Endothelial cell of umbilical vein (primary cell): ENCODE measurements at regions not wholly inside any gene's neighbourhood (a gene's known extent, or its start where the extent isn't known, plus 50 kb on each side); places are given as distances from the start of the nearest gene placed in this dataset.

Experiments used
- BruUV-seq: library from RNA; stranded (reverse); fragments of 400-500 nt; replicated peaks from 2 replicates; lab custom pipeline; 2021; lab: Mats Ljungman, UMichigan
- CTCF ChIA-PET: fragments of 300-600, 350-600 bp; sonication (Branson Sonifier 250); formaldehyde crosslinking; loops from one replicate; lab custom pipeline; 2021; ENCODE audit warnings: antibody characterized with exemption, inconsistent platforms; lab: Charles Lee
- POLR2A ChIA-PET: fragments of 300-600, 350-600 bp; sonication (Branson Sonifier 250); formaldehyde crosslinking; loops from one replicate; lab custom pipeline; 2021; ENCODE audit warnings: antibody characterized with exemption, inconsistent platforms; lab: Charles Lee
- DNase-seq: peaks from one replicate; pipeline ENCODE4 v3.0.0-alpha.2; 2011; ENCODE audit warnings: low read depth, low spot score
- FAIRE-seq: peaks from 2 replicates; lab custom pipeline; 2011; peaks lifted over from hg19 to GRCh38; lab: Jason Lieb, UNC
- H2AFZ ChIP-seq: 2 replicates; pipeline ENCODE4 v1.6.0; 2012; ENCODE audit warnings: low read depth, low read length, control low read depth, inconsistent platforms
- H3K27ac ChIP-seq: 2 replicates; pipeline ENCODE4 v1.5.1; 2011; ENCODE audit warnings: low read depth, mild to moderate bottlenecking, control low read depth, low read length, moderate library complexity; ENCODE audit not compliant: insufficient read depth
- H3K27me3 ChIP-seq, 2 experiments: 2 replicates each; pipeline versions ENCODE4 v1.6.0 to v1.6.1; 2011; ENCODE audit warnings: low read length in 2 of 2, mixed read lengths in 1 of 2; ENCODE audit not compliant: control insufficient read depth in 2 of 2, insufficient read depth in 2 of 2
- H3K36me3 ChIP-seq, 2 experiments: 2 replicates in 1 of 2; 3 replicates in 1 of 2; pipeline ENCODE4 v1.5.1; 2011; ENCODE audit warnings: low read length in 2 of 2, mild to moderate bottlenecking in 1 of 2, moderate library complexity in 1 of 2; ENCODE audit not compliant: control insufficient read depth in 2 of 2, insufficient read depth in 2 of 2; ENCODE audit errors: extremely low read depth in 1 of 2
- H3K4me1 ChIP-seq: 3 replicates; pipeline ENCODE4 v1.5.1; 2011; ENCODE audit warnings: mild to moderate bottlenecking, low read length; ENCODE audit not compliant: control insufficient read depth, insufficient read depth; ENCODE audit errors: extremely low read depth
- H3K4me2 ChIP-seq: 2 replicates; pipeline ENCODE4 v1.6.1; 2011; ENCODE audit warnings: low read length, control low read depth, mixed read lengths; ENCODE audit not compliant: insufficient read depth
- H3K4me3 ChIP-seq, 3 experiments: fragments of 200-600 bp in 1 of 3; sonication (generic), shearing (Covaris generic) in 1 of 3; replicated peaks in 1 of 3; 2 replicates each; pipeline ENCODE4 v1.5.1; 2011 to 2016; ENCODE audit warnings: control low read depth in 3 of 3, low read length in 3 of 3, mild to moderate bottlenecking in 2 of 3, inconsistent platforms in 1 of 3, low read depth in 1 of 3, moderate library complexity in 1 of 3; ENCODE audit not compliant: insufficient read depth in 1 of 3
- H3K79me2 ChIP-seq: 2 replicates; pipeline ENCODE4 v1.6.0; 2012; ENCODE audit warnings: low read length, inconsistent platforms; ENCODE audit not compliant: control insufficient read depth, insufficient read depth
- H3K9ac ChIP-seq: replicated peaks from 2 replicates; pipeline ENCODE3; 2011; ENCODE audit warnings: low read length, control low read depth; ENCODE audit not compliant: insufficient read depth; ENCODE audit errors: extremely low read depth
- H3K9me1 ChIP-seq: replicated peaks from 3 replicates; pipeline ENCODE4 v1.6.0; 2011; ENCODE audit warnings: mild to moderate bottlenecking, low read length; ENCODE audit not compliant: control insufficient read depth, insufficient read depth; ENCODE audit errors: extremely low read depth
- H3K9me3 ChIP-seq: replicated peaks from 2 replicates; pipeline ENCODE4 v1.5.1; 2012; ENCODE audit warnings: low read length, inconsistent platforms; ENCODE audit not compliant: control insufficient read depth, insufficient read depth
- H4K20me1 ChIP-seq: replicated peaks from 2 replicates; pipeline ENCODE3; 2011; ENCODE audit warnings: mild to moderate bottlenecking, low read length; ENCODE audit not compliant: control insufficient read depth, insufficient read depth; ENCODE audit errors: extremely low read depth
- EZH2 ChIP-seq: IDR thresholded peaks from 2 replicates; pipeline ENCODE4 v1.6.1; 2012; ENCODE audit warnings: borderline replicate concordance, low read depth, mild to moderate bottlenecking, moderate library complexity, low read length, inconsistent platforms; ENCODE audit not compliant: severe bottlenecking
- FOS ChIP-seq: IDR thresholded peaks from 2 replicates; pipeline ENCODE4 v1.6.1; 2011; ENCODE audit warnings: mild to moderate bottlenecking, low read length, moderate library complexity, borderline replicate concordance; ENCODE audit not compliant: insufficient read depth
- GATA2 ChIP-seq: IDR thresholded peaks from 2 replicates; pipeline ENCODE4 v1.7.0; 2011; ENCODE audit warnings: low read depth, mild to moderate bottlenecking, moderate library complexity, mixed read lengths, low read length; ENCODE audit not compliant: insufficient read length, insufficient read depth
- JUN ChIP-seq: IDR thresholded peaks from 2 replicates; pipeline ENCODE4 v1.6.1; 2011; ENCODE audit warnings: borderline replicate concordance, low read depth; ENCODE audit not compliant: insufficient read length, insufficient read depth
- MYC ChIP-seq: IDR thresholded peaks from one replicate; pipeline ENCODE4 v1.6.1; 2011; ENCODE audit warnings: mild to moderate bottlenecking, low read depth, low read length
- POLR2A ChIP-seq: IDR thresholded peaks from 2 replicates; pipeline ENCODE4 v1.6.1; 2012; ENCODE audit warnings: low read depth, mild to moderate bottlenecking, control low read depth, low read length
- POLR2AphosphoS5 ChIP-seq: IDR thresholded peaks from 2 replicates; pipeline ENCODE4 v1.6.1; 2012; ENCODE audit warnings: low read depth, mild to moderate bottlenecking, control low read depth, low read length, moderate library complexity; ENCODE audit not compliant: insufficient read depth
- dilution Hi-C: fragments of 300-500 bp; cut with MboI; formaldehyde crosslinking; loops from one replicate; pipeline ENCODE4 v1.15.0; 2019; ENCODE audit warnings: low sequenced_read_pairs; ENCODE audit not compliant: extremely low pct_ligation_motif_present
- intact Hi-C: fragments of 100-400 bp; cut with micrococcal nuclease; formaldehyde crosslinking; loops from one replicate; pipeline ENCODE4 v1.10.0; 2022
- TF ChIP-seq, protein P1 (sequence below), 2 donors: IDR thresholded peaks; 1 replicate in 1 of 2; 2 replicates in 1 of 2; pipeline ENCODE4 v1.5.1; 2011; ENCODE audit warnings: low read length in 2 of 2, mild to moderate bottlenecking in 2 of 2, moderate library complexity in 2 of 2, control low read depth in 1 of 2, inconsistent platforms in 1 of 2, low read depth in 1 of 2; ENCODE audit not compliant: insufficient read depth in 1 of 2; ENCODE audit errors: extremely low read depth in 1 of 2
- TF ChIP-seq, protein P2 (sequence below): IDR thresholded peaks from 2 replicates; pipeline ENCODE4 v1.6.1; 2011; ENCODE audit not compliant: insufficient read depth, insufficient read length

GRCh38 chr2:52629531-52629930, 1138.1 kb upstream of the CHAC2 start:
- H3K9me1 ChIP-seq = no peaks in the 10 kb centered on the region
- H3K36me3 ChIP-seq = no peaks in the 10 kb centered on the region
- TF ChIP-seq GATA2 = no peak
- no peak for TF ChIP-seq MYC
- no peak for TF ChIP-seq POLR2A
- TF ChIP-seq, protein P1, sequence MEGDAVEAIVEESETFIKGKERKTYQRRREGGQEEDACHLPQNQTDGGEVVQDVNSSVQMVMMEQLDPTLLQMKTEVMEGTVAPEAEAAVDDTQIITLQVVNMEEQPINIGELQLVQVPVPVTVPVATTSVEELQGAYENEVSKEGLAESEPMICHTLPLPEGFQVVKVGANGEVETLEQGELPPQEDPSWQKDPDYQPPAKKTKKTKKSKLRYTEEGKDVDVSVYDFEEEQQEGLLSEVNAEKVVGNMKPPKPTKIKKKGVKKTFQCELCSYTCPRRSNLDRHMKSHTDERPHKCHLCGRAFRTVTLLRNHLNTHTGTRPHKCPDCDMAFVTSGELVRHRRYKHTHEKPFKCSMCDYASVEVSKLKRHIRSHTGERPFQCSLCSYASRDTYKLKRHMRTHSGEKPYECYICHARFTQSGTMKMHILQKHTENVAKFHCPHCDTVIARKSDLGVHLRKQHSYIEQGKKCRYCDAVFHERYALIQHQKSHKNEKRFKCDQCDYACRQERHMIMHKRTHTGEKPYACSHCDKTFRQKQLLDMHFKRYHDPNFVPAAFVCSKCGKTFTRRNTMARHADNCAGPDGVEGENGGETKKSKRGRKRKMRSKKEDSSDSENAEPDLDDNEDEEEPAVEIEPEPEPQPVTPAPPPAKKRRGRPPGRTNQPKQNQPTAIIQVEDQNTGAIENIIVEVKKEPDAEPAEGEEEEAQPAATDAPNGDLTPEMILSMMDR (IDR thresholded peaks at IDR 0.05; ENCODE audit: extremely low read depth in 1 of 2, insufficient read depth in 1 of 2, low read depth in 1 of 2, low read length in 2 of 2) = no peak
- no peak for TF ChIP-seq FOS
- no peak for TF ChIP-seq JUN
- TF ChIP-seq EZH2 = no peak
- H3K9ac ChIP-seq = no peak overlapping the region
- H3K9me3 ChIP-seq = no peaks in the 10 kb centered on the region
- no peak overlapping the region for H3K4me3 ChIP-seq
- H2AFZ ChIP-seq = no peak overlapping the region
- intact Hi-C loops (no loop called here), dilution Hi-C loops (no loop called here)
- H4K20me1 ChIP-seq = no peaks in the 10 kb centered on the region
- H3K79me2 ChIP-seq = no peaks in the 10 kb centered on the region
- no peaks in the 10 kb centered on the region for H3K27me3 ChIP-seq
- ChIA-PET CTCF (no interaction called here), POLR2A (no interaction called here)
- no TSS peak for BruUV-seq
- no peak overlapping the region for H3K27ac ChIP-seq
- H3K4me2 ChIP-seq = no peak overlapping the region
- DNase-seq (no peak), FAIRE-seq (no peak)
- H3K4me1 ChIP-seq = no peaks in the 10 kb centered on the region

GRCh38 chr2:52622266-52622665, 1145.3 kb upstream of the CHAC2 start:
- no peak for TF ChIP-seq POLR2AphosphoS5
- no peak for TF ChIP-seq POLR2A
- no peak for TF ChIP-seq JUN
- TF ChIP-seq, protein P2, sequence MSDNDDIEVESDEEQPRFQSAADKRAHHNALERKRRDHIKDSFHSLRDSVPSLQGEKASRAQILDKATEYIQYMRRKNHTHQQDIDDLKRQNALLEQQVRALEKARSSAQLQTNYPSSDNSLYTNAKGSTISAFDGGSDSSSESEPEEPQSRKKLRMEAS = no peak
- TF ChIP-seq MYC = no peak
- TF ChIP-seq FOS = no peak
- no peak for TF ChIP-seq GATA2
- TF ChIP-seq, protein P1 (IDR thresholded peaks at IDR 0.05; ENCODE audit: extremely low read depth in 1 of 2, insufficient read depth in 1 of 2, low read depth in 1 of 2, low read length in 2 of 2) = no peak
- TF ChIP-seq EZH2 = no peak
- no peaks in the 10 kb centered on the region for H3K9me1 ChIP-seq
- dilution Hi-C loops (no loop called here), intact Hi-C loops (no loop called here)
- CTCF ChIA-PET = no interaction called here
- no peaks in the 10 kb centered on the region for H4K20me1 ChIP-seq
- FAIRE-seq = no peak
- H3K4me2 ChIP-seq = no peak overlapping the region
- H3K79me2 ChIP-seq = no peaks in the 10 kb centered on the region
- H3K36me3 ChIP-seq = no peaks in the 10 kb centered on the region
- H3K4me1 ChIP-seq = no peaks in the 10 kb centered on the region
- BruUV-seq = no TSS peak
- H3K4me3 ChIP-seq = no peak overlapping the region
- H3K9ac ChIP-seq = no peak overlapping the region
- no peaks in the 10 kb centered on the region for H3K27me3 ChIP-seq
- no peak for DNase-seq
- no peak overlapping the region for H3K27ac ChIP-seq
- H3K9me3 ChIP-seq = no peaks in the 10 kb centered on the region
- H2AFZ ChIP-seq = no peak overlapping the region
- POLR2A ChIA-PET = no interaction called here
